Amygdala (tissue), 56 donors: ENCODE measurements at regions not wholly inside any gene's neighbourhood (a gene's known extent, or its start where the extent isn't known, plus 50 kb on each side); places are given as distances from the start of the nearest gene placed in this dataset.
A peak's percentile ranks its signal among the peaks of the same experiment; 100 is the strongest.

Experiments used
- DNase-seq, 56 donors: peaks; one replicate each; lab custom pipeline; 2025; lab: John Stamatoyannopoulos, UW

- DNase-seq = no peak
These were observed 303.5 kb upstream of the PDGFD start for GRCh38 chr11:104467404-104467803.

- DNase-seq = no peak
These were observed 301.4 kb upstream of the PDGFD start for GRCh38 chr11:104465321-104465720.

- DNase-seq = no peak
These were observed 300.7 kb upstream of the PDGFD start for GRCh38 chr11:104464691-104465090.

GRCh38 chr11:104462341-104462740 lies 298.4 kb upstream of the PDGFD start:
- DNase-seq = peak in 1 of 56 donors; percentile 2

GRCh38 chr11:104451197-104451893 lies 287.4 kb upstream of the PDGFD start:
- no peak for DNase-seq

- DNase-seq = no peak
These were observed 279.4 kb upstream of the PDGFD start for GRCh38 chr11:104443387-104443786.

GRCh38 chr11:104442321-104442720 lies 278.4 kb upstream of the PDGFD start:
- no peak for DNase-seq

GRCh38 chr11:104435494-104435893 lies 271.5 kb upstream of the PDGFD start:
- DNase-seq = no peak

- DNase-seq = no peak
These were observed 269.8 kb upstream of the PDGFD start for GRCh38 chr11:104433751-104434150.

- DNase-seq = no peak
These were observed 269.0 kb upstream of the PDGFD start for GRCh38 chr11:104432981-104433380.

- DNase-seq = no peak
These were observed 268.6 kb upstream of the PDGFD start for GRCh38 chr11:104432526-104432925.

GRCh38 chr11:104422324-104422944 lies 258.5 kb upstream of the PDGFD start:
- DNase-seq = no peak

GRCh38 chr11:104410336-104410735 lies 246.4 kb upstream of the PDGFD start:
- no peak for DNase-seq

- no peak for DNase-seq
These were observed 244.7 kb upstream of the PDGFD start for GRCh38 chr11:104408630-104409029.

- DNase-seq = no peak
These were observed 241.3 kb upstream of the PDGFD start for GRCh38 chr11:104405277-104405676.

GRCh38 chr11:104404231-104405175 lies 240.6 kb upstream of the PDGFD start:
- no peak for DNase-seq

GRCh38 chr11:104402812-104403521 lies 239.0 kb upstream of the PDGFD start:
- no peak for DNase-seq

- no peak for DNase-seq
These were observed 230.6 kb upstream of the PDGFD start for GRCh38 chr11:104394508-104394907.

GRCh38 chr11:104390651-104391050 lies 226.7 kb upstream of the PDGFD start:
- no peak for DNase-seq

- no peak for DNase-seq
These were observed 221.9 kb upstream of the PDGFD start for GRCh38 chr11:104385884-104386283.

GRCh38 chr11:104380358-104380757 lies 216.4 kb upstream of the PDGFD start:
- no peak for DNase-seq
